HUDEP-2 (cell line): ENCODE measurements at regions not wholly inside any gene's neighbourhood (a gene's known extent, or its start where the extent isn't known, plus 50 kb on each side); places are given as distances from the start of the nearest gene placed in this dataset.
"Not testable (repeated sequence)": the region's sequence is repeated elsewhere in the genome, so short reads cannot be mapped to it uniquely, and the experiment has no call there.

Experiments
- DNase-seq, 76 experiments: peaks; one replicate each; lab custom pipeline; 2025; ENCODE audit not compliant: unreplicated experiment in 76 of 76; lab: John Stamatoyannopoulos, UW

GRCh38 chr10:57706576-57707299 lies 561.0 kb downstream of the IPMK start:
- no peak for DNase-seq

- no peak for DNase-seq
These were observed 561.7 kb downstream of the IPMK start for GRCh38 chr10:57706016-57706415.

- DNase-seq: peak in 1 of 76 experiments; percentile 1
These were observed 567.8 kb downstream of the IPMK start for GRCh38 chr10:57699944-57700343.

GRCh38 chr10:57696641-57697040 lies 571.1 kb downstream of the IPMK start:
- no peak for DNase-seq

- no peak for DNase-seq
These were observed 572.6 kb downstream of the IPMK start for GRCh38 chr10:57694956-57695608.

GRCh38 chr10:57692255-57692980 lies 575.3 kb downstream of the IPMK start:
- no peak for DNase-seq

GRCh38 chr10:57689596-57690297 lies 577.9 kb downstream of the IPMK start:
- no peak for DNase-seq

- no peak for DNase-seq
These were observed 587.8 kb downstream of the IPMK start for GRCh38 chr10:57679916-57680315.

- no peak for DNase-seq
These were observed 592.6 kb downstream of the IPMK start for GRCh38 chr10:57675125-57675524.

GRCh38 chr10:57673446-57673960 lies 594.2 kb downstream of the IPMK start:
- DNase-seq: no peak

- DNase-seq: no peak
These were observed 602.9 kb downstream of the IPMK start for GRCh38 chr10:57664815-57665214.

- DNase-seq: no peak
These were observed 604.3 kb downstream of the IPMK start for GRCh38 chr10:57663401-57663800.

GRCh38 chr10:57661206-57661605 lies 606.5 kb downstream of the IPMK start:
- no peak for DNase-seq

GRCh38 chr10:57657164-57657765 lies 610.4 kb downstream of the IPMK start:
- DNase-seq: peak in 32 of 76 experiments; percentile 0 to 50 (median 9)

- DNase-seq: no peak
These were observed 612.8 kb downstream of the IPMK start for GRCh38 chr10:57654856-57655255.

GRCh38 chr10:57645108-57645507 lies 622.6 kb downstream of the IPMK start:
- not testable (repeated sequence) for DNase-seq

GRCh38 chr10:57638411-57638810 lies 629.3 kb downstream of the IPMK start:
- no peak for DNase-seq

GRCh38 chr10:57628592-57629284 lies 639.0 kb downstream of the IPMK start:
- DNase-seq: no peak

GRCh38 chr10:57627642-57628178 lies 640.0 kb downstream of the IPMK start:
- no peak for DNase-seq
